LoVo (cell line): ENCODE measurements at regions not wholly inside any gene's neighbourhood (a gene's known extent, or its start where the extent isn't known, plus 50 kb on each side); places are given as distances from the start of the nearest gene placed in this dataset.
"Not testable (repeated sequence)": the region's sequence is repeated elsewhere in the genome, so short reads cannot be mapped to it uniquely, and the experiment has no call there.

ENCODE experiments used
- DNase-seq: peaks from one replicate; pipeline ENCODE4 v3.0.0-alpha.2; 2016; ENCODE audit warnings: low spot score

DNA sequence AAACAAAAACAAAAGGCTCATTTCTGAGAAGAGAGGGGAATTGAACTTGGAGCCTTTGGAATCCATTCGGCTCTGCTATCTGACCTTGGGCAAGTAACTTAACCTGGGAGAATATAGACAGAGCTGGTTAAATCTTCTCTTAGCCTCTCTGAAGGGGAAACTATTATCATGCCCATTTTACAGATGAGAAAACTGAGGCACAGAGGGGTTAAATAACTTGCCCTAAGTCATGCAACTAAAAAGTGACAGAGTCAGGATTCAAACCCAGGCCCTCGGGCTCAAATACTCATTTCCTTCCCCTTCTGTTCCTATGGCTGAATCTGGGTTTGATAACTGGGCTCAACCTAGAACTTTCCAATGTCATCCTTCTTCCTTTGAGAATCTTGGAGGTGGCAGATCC is 291.3 kb upstream of the MSX2 start:
- DNase-seq = no peak

DNA sequence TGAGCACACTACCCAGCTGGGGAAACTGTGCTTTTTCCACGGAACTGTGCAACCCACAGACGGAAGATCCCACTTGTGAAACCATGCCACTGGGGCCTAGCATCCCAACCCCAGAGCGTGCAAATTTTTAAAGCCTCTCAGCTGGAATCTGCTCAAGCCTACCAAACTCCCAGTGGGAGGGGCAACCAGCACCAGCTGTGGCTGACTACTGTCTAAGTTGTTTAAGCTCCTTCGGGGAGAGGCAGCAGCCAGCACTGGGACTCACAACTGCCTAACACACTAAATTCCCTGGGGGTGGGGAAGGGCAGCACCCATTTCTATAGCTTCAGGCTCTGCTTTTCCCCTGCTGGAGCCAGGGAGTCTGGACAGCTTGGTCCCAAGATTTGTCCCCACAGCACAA is 287.6 kb upstream of the MSX2 start:
- no peak for DNase-seq

DNA sequence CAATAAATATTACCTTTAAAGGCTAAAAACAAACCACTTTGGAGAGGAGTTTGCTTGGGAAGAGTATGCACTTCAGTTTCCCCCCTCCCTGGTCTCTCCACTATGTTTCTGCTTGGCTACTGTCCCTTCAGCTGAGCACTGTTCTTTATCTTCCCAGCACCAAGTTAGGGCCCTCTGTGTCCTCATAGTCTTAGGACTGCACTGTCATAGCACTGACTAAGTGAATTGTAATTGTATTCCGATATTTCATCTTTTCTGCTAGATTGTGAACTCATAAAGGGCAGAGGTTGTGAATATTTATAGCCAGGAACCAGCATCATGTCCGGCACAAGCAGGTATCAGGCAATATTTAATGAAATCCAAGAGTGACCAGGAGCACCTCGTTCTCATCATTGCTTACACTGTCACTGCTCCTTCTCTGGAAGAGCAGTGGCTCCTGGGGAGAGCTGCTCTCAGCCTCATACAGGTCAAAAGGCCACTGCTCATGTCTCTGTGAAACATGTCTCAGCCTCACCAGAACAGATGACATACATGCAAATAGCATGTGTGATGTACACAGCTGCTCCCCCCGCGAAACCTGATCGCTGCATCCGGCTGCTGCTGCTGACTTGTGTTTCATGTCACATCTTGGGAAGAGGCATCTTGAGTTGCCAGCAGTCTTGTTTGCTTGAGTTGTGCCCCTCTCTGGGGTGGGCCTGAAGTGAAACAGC is 279.7 kb upstream of the MSX2 start:
- no peak for DNase-seq

DNA sequence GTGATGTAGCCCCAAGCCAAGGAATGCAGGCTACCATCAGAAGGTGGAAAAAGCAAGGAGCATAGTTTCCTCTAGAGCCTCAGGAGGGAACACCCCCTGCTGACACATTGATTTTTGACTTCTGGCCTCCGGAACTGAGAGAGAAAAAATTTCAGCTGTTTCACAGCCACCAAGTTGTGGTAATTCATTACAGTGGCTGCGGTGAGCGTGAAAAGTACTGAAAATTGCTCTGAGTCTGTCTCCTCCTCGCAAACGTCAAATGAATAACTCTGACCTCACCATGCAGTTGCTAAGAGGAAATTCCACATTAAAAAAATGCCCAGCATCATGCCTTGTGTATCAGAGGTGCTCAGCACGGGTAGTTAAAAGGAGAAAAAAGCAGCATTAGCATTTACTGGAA is 277.9 kb upstream of the MSX2 start:
- DNase-seq = no peak

DNA sequence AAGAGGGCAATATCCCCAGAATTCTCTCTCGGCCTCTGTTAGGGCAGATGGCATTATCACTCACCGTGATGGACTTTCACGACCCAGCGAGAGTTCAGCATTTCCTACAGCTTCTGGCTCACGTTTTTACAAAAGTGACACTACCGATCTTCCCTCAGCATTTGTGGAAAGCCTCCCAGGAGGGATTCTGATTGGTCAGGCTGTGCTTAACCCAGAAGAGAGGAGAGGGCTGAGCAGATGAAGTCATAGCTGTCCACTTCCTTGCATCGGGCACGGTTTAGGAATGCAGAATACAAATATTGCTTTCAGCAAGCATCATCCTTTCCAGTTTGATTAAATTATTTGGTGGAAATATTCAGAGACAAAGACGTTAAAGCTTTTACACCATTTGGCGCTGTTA is 277.4 kb upstream of the MSX2 start:
- DNase-seq = no peak

DNA sequence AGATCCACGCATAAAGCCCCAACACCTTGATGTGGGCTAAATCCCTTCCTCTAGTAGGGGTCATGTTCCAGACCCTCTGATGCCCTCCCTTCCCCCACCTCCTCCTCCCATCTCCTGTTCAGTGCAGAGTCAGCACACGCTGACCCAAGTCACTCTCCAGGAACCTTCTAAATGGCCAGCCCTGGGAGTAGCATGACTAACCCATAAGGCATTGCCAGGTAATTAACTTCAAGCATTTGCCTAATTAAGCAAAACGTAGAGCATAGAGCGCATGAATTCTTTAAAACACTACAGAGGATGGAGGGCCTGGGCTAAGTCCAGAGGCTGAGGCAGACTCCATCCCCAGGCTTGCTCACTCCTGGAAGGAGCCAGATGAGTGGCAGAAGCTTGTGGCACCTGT is 276.3 kb upstream of the MSX2 start:
- no peak for DNase-seq

DNA sequence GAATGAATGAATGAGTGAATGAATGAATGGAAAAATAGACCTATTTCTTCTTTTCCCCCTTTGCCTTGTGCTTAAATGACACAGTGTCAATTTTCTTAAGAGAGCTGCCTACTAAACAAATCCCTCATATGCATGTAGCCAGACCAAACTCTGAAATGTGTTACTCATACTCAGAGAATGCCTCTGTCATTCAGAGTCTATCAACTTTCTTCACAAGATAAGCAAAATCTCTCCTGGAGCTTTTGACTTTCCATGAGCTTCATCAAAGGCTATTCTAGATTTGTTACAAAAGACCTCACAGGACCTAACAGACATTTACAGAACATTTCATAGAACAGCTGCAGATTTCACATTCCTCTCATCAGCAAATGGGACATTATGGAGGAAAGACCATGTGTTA is 275.7 kb upstream of the MSX2 start:
- no peak for DNase-seq

DNA sequence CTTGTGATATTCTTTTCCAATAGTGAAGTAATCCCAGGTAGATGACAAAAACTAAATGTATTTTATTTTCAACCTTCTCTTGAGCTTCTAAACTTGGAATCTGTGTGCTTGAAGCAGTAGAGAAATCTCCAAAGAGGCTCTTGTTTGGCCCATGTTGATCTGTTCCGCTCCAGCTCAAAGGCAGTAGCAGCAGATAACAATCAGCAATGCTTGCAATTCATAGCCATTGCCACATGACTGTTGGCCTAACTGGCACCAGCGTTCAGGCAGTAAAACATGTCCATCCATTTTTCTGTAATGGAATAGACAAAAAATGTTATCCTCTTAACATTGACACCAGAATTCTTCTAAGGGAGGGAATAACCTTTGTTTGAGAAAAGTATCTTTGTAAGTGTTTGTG is 270.7 kb upstream of the MSX2 start:
- peak; percentile 9 for DNase-seq

DNA sequence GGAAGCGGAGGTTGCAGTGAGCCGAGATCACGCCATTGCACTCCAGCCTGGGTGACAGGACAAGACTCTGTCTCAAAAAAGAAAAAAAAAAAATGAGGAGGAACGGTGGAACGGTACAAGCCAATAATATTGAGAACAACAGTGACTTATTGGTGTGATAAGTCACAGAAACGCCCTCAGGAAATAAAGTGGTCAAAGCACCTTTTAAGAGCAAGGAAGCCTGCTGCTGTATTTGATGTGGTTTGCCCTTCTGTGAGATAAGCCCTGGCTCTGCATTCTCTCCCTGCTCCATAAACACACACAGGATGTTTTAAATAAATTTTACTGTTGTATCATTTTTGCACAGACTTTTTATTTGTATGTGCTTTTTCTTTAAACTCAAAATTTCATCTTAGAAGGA is 269.9 kb upstream of the MSX2 start:
- peak; percentile 78 for DNase-seq

DNA sequence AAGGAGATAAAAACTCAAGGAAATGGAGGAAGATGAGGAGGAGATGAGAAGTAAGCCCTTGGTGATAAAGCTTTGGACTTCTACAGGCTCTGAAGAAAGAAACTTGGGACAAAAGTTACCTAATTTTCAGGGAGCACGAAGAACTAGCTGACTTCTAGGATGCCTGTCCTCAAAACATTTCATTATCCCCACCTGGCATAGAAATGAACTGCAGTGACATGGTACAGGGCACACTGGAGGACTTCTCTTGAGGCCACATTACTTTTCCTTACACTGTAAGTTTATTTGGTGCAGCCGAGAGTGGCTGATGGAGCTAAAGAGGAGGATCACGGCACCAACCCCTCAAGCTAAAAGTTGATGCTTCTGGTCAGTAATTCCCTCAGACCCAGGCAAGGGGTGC is 269.5 kb upstream of the MSX2 start:
- DNase-seq = peak; percentile 4

DNA sequence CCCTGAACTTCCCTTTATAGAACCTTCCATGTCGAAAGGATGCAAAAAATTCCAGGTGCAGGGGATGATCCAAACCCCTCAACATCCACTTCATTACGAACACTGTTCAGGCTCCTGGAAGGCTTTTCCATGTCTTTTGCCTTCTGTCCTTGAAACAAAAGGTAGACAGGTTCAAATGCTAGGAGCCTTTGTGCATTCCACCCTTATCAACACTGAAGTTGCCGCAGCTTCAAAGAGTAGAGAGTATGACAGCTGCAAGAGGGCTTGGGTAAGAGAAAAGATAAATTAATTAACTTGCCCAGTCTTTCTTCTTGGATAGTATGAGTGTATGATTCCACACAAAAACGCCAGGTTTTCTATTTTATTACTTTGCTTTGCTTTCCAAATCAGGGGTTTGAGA is 269.1 kb upstream of the MSX2 start:
- no peak for DNase-seq

DNA sequence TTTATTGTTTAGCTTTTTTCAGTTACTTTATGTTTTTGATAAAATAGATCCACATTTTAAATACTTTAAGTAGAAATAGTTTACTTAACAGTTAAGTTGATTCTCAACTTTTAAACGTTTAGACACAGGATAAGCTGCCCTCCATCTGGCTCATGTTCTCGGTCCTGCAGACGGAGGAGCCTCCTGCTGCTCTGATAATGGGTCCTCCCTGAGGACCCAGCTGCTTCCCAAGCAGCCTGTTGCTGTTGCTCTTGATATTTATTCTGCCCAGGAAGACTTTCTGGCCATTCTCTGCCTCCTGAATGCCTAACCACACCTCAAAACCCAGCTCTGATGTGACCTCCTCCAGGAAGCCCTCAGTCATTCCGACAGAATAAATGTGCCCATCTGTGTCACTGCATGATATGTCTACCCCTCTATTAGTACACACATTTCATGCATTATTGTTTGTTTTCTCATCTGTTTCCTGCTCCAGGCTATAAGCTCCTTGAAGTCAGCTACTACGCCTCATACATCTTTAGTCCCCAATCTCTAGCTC is 267.2 kb upstream of the MSX2 start:
- no peak for DNase-seq

DNA sequence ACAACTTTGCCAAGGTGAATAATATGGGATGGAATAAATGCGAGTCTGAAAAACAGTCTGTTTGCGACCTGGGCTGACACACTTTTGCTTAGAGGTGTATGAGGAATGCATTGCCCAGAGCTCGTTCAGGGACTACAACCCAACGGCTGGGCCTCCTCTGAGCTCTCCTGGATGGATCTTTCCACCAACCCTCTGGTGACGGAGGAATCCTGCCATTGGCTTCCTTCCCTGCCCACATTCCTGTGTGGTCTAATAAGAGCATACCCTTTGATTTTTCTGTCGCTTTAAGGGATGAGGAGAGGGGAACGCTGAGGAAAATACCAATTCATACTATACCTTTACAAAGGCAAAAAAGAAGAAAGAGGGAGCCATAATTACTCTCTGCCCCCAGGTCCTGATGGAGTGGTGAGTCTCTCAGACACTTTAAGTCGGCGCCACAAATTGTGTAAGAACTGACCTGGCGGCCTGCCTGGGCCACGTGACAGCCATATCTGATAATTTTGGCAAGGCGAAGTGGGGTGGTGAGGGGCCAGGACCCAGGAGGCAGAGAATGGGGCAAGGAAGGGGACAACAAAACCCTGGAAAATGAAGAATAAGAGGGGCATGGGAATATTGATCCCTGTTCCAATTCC is 265.2 kb upstream of the MSX2 start:
- DNase-seq = no peak

DNA sequence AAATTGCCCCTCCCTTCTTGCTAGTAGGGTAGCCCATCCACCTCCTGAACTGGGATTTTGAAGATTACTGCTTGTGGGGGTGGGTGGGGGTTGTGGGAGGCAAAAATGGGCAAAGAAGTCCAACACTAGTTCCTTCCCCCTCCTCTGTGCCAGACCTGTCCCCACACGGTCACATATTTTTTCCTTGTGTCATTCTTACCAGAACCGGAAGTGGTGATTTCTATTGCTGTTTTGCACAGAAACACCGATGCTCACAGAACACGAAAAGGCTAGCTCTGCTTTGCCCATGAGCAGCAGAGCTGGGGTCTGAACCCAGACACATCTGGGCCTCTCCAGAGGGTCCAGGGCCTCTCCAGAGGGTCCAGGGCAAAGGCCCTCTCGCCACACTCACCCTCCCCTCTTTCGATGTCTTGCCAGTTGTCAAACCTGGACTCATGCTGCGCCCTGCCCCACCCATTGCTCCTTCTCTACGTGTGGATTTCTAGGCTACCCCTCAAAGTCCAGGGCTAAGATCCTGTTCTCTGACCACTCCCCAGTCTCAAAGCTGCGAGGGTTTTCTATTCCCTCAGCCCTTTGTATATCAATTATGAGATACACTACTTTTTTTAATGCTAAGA is 264.4 kb upstream of the MSX2 start:
- DNase-seq = peak; percentile 52

DNA sequence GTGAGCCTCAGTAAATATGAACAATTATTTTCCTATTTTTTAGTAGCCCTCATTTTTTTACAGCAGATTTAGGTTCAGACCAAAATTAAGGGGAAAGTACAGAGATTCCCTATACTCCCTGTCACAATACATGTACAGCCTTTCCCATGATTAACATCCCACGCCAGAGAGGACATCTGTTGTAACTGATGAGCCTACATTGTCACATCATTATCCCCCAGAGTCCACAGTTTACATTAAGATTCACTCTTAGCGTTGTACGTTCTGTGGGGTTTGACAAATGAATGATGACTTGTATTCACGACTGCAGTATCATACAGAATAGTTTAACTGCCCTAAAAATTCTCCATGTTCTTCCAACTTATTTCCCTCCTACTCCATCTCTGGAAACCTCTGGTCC is 262.3 kb upstream of the MSX2 start:
- DNase-seq = no peak

DNA sequence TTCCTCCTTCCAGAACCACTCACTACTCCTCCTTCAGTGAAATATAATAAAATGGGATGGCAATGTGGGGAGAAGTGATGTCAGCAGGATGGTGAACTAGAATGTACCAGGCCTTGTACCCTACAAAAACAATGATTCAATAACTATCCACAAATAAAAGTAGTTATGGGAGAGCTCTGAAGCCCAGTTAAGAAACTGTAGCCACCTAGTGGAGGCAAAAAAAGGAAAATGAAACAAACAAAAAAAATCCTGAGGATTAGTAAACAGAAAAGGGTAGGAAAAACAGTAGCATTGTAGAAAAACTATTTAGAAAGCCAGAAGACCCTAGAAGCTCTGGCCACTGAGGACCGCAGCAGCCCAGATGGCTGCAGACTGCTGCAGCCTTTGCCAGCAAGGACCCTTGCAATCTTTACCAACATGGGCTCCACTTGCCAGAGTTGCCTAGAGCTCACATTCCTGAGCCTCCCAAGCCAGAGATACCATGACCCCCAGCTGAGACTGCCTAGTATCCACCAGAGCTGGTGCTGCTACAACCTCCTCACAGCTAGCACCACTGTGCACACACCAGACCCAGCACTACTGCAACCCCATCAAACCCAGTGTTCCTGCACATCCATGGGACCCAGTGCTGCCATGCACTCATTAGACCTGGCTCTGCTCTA is 259.7 kb upstream of the MSX2 start:
- no peak for DNase-seq

DNA sequence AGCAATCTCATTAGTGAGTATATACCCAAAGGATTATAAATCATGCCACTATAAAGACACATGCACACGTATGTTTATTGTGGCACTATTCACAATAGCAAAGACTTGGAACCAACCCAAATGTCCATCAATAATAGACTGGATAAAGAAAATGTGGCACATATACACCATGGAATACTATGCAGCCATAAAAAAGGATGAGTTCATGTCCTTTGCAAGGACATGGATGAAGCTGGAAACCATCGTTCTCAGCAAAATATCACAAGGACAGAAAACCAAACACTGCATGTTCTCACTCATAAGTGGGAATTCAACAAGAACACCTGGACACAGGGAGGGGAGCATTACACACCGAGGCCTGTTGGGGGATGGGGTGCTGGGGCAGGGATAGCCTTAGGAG is 252.9 kb upstream of the MSX2 start:
- not testable (repeated sequence) for DNase-seq

DNA sequence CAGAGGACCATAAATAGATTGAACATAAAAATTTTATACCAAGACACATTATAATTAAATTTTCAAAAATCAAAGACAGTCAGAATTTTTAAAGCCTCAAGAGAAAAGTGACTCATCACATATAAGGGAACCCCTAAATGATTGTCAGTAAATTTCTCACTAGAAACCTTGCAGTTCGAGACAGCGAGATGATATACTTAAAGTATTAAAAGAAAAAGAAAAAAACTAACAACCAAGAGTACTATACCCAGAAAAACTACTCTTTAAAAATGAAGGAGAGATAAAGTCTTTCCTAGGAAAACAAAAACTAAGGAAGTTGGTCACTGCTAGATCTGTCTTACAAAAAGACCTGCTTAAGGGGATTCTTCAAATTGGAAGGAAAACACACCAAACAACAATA is 251.4 kb upstream of the MSX2 start:
- DNase-seq = no peak

DNA sequence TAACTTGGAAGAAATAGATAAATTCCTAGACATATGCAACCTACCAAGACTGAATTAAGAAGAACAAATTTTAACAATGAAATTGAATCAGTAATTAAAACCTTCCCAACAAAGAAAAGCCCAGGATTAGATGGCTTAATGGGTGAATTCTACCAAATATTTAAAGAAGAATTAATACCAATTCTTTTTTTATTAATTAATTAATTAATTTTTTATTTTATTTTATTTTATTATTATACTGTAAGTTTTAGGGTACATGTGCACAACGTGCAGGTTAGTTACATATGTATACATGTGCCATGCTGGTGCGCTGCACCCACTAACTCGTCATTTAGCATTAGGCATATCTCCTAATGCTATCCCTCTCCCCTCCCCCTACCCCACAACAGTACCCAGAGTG is 248.4 kb upstream of the MSX2 start:
- DNase-seq = not testable (repeated sequence)

DNA sequence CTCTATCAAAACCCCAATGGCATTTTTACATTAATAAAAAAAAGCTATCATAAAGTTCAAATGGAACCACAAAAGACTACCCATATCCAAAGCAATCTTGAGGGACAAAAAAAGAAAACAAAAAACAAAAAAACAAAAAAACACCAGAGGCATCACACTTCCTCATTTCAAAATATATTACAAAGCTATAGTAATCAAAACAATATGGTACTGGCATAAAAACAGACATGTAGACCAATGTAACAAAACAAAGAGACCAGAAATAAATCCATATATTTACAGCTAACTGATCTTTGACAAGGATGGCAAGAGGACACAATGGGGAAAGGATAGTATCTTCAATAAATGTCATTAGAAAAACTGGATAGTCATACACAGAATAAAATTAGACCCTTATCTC is 245.1 kb upstream of the MSX2 start:
- no peak for DNase-seq

DNA sequence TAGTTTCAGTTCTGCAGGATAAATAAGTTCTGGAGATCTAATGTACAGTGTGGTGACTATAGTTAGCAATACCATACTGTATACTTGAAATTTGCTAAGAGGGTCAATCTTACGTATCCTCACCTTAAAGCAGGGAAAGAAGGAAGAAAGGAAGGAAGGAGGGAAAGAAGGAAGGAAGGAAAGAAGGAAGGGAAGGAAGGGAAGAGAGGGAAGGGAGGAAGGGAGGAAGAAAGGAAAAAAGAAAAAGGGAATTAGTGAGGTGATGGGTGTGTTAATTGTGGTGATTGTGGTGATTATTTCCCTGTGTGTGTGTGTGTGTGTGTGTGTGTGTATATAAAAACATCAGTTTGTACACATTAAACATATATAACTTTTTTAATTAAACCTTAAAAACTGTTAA is 242.6 kb upstream of the MSX2 start:
- DNase-seq = no peak

DNA sequence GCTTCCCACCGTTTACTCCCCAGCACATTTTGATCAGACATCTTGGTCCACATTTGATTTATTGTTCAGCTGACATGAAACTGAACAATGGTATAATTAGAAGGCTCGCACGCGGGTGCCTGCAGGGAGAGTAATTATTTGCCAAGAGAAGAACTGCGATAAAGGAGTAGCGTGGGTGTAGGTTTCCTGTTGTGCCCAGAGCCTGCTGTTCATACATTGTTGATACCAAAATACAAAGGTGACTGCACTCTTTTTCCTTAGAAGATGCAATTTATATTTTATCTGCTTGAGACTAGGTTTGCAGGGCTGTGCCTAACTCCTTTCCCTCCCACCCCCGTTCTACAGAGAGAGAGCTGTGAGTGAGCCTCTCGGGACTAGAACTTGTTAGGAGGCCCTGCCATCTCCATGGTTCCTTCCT is 241.8 kb upstream of the MSX2 start:
- no peak for DNase-seq

DNA sequence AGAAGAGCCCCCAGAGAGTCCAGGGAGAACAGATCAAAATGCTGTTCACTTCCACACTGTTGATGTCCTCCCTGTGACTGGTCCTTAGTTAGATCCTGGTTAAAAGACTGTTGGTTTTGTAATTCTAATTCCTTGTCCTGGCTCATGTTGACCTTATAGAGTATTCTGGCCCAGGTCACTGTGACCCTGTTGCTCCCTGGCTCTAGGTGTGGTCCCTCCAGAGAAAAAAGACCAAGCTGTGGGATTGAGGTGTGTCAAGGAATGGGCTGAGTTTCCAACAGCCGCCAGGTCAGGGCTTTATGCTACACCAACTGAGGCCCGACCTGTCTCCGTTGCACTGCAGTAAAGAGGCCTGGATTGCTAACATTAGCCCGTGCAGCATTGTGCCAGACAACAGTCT is 241.0 kb upstream of the MSX2 start:
- no peak for DNase-seq
